ENCODE measurements at regions not wholly inside any gene's neighbourhood (a gene's known extent, or its start where the extent isn't known, plus 50 kb on each side); places are given as distances from the start of the nearest gene placed in this dataset.

GRCh38 chr9:31588756-31589155 is 795.7 kb upstream of the ACO1 start:
- no peak for TF ChIP-seq EZH2 (IDR thresholded peaks at IDR 0.05; ENCODE audit: borderline replicate concordance, low read length)
- TF ChIP-seq, protein P1, sequence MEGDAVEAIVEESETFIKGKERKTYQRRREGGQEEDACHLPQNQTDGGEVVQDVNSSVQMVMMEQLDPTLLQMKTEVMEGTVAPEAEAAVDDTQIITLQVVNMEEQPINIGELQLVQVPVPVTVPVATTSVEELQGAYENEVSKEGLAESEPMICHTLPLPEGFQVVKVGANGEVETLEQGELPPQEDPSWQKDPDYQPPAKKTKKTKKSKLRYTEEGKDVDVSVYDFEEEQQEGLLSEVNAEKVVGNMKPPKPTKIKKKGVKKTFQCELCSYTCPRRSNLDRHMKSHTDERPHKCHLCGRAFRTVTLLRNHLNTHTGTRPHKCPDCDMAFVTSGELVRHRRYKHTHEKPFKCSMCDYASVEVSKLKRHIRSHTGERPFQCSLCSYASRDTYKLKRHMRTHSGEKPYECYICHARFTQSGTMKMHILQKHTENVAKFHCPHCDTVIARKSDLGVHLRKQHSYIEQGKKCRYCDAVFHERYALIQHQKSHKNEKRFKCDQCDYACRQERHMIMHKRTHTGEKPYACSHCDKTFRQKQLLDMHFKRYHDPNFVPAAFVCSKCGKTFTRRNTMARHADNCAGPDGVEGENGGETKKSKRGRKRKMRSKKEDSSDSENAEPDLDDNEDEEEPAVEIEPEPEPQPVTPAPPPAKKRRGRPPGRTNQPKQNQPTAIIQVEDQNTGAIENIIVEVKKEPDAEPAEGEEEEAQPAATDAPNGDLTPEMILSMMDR (conservative IDR thresholded peaks at IDR 0.05 in 1 of 2, IDR thresholded peaks at IDR 0.05 in 1 of 2; ENCODE audit: extremely low read depth in 1 of 2, insufficient read depth in 1 of 2, low read depth in 1 of 2, low read length in 2 of 2) = no peak

Measured in mammary epithelial cell (primary cell).